HG03460 (cell line): ENCODE measurements at regions not wholly inside any gene's neighbourhood (a gene's known extent, or its start where the extent isn't known, plus 50 kb on each side); places are given as distances from the start of the nearest gene placed in this dataset.

Source experiments
- ATAC-seq: cut with Tn5 transposase; IDR thresholded peaks from one replicate; pipeline ENCODE4 v1.9.1; 2021; ENCODE audit not compliant: unreplicated experiment

GRCh38 chr3:35946121-35946853 lies 307.0 kb downstream of the ARPP21 start:
- no peak for ATAC-seq

- ATAC-seq = no peak
These were observed 307.7 kb downstream of the ARPP21 start for GRCh38 chr3:35946854-35947515.

DNA sequence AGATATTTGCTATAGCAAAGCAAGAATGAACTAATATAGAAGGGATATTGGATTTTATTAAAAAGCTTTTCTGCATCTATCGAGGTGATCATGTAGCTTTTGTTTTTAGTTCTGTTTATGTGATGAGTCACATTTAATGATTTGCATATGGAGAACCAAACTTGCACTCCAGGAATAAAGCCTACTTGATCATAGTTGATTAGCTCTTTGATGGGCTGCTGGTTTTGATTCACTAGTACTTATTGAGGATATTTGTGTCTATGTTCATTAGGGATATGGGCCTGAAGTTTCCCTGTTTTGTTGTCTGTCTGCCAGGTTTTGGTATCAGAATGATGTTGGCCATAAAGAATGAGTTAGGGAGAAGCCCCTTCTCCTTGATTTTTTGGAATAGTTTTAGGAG lies 310.7 kb downstream of the ARPP21 start:
- no peak for ATAC-seq

- no peak for ATAC-seq
These were observed 315.1 kb downstream of the ARPP21 start for GRCh38 chr3:35954413-35954812.

GRCh38 chr3:35965908-35966307 lies 326.6 kb downstream of the ARPP21 start:
- ATAC-seq = no peak

DNA sequence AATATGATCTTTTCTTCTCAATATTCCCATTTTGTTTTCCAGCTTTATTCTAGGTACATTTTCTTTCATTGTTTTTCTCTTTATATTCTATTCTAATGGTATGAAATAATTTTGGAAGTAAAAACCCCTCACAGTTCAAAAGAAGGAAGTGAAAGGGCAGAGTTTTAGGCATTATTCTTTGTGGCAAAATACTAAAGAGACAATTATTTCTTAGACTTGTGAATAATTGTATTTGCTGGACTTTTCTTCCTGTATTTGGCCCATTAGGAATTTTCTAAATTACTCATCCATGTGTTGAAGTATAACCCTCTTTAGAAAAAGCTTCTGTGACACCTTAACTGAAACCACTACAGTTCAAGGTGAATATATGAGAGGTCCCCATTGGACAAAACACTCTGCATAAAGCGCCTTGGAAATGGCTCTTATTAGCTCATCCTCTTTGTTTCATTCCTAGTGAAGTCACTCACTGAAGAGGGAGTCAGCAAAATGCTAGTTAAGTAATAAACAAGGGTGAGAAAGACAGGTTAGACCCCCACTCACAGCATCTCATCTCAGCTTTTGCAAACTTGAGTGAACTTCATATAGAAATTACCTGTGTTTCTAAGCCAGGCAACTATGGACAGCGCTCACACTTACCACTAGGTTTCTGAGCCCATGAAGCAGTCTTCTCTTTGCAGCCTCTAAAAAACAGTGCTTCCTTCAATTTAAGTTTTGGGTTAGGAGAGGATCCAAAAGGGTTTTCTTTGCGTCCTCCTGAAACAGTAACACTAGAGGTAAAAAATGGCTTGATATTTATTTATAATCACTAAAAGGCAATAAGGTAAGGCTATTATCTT lies 327.5 kb downstream of the ARPP21 start:
- no peak for ATAC-seq

DNA sequence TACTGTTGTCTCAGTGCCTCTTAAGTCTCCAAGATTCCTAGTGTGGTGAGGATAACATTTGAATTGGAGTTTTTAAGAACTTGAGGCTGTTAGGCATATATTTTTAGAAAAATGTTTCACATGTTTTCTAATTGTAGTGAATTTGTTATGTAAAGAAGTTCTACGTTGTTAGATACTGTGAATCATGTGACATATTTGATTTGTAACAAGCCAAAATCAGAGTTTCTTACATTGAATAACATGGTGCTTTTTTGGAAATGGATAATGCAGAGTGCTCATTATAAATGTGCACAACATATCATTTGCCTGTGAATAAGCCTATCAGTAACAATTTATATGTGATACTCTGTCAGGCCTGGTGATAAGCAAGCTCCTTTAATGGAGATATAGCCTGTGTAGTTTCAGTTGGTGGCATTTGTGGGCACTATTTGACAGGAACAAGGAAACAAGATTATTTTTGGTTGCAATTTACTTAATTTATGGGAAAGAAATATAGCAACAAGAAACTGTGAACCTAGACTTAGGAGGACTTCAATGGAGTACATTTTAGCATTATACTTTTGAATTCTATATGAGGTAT lies 328.8 kb downstream of the ARPP21 start:
- no peak for ATAC-seq

GRCh38 chr3:35969406-35969805 lies 330.1 kb downstream of the ARPP21 start:
- no peak for ATAC-seq

DNA sequence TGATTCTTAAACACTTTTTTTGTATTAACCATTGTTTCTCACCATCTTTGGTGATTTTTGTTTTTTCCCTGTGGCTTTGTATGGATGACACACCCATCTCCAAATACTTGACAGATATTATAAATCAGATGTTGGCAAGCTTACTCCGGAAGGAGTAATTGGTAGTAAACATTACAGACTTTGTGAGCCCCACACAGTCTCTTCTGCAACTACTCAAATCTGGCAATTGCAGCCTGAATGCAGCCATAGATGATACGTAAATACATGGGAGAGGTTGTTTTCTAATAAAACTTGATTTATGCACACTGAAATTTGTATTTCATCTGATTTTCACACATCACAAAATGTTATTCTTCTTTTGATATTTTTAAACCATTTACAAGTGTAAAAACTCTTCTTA lies 331.5 kb downstream of the ARPP21 start:
- no peak for ATAC-seq

- ATAC-seq = no peak
These were observed 332.4 kb downstream of the ARPP21 start for GRCh38 chr3:35971686-35972085.

DNA sequence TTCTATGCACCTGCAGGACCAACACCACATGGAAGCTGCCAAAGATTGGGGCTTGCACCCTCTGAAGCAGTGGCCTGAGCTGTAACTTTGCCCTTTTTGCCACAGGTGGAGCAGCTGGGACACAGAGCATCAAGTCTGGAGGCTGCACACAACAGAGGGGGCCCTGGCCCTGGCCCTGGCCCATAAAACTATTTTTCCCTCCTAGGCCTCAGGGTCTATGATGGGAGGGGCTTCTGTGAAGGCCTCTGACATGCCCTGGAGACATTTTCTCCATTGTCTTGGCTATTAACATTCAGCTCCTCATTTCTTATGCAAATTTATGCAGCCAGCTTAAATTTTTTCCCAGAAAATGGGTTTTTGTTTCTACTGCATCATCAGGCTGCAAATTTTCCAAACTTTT lies 335.5 kb downstream of the ARPP21 start:
- ATAC-seq = no peak

DNA sequence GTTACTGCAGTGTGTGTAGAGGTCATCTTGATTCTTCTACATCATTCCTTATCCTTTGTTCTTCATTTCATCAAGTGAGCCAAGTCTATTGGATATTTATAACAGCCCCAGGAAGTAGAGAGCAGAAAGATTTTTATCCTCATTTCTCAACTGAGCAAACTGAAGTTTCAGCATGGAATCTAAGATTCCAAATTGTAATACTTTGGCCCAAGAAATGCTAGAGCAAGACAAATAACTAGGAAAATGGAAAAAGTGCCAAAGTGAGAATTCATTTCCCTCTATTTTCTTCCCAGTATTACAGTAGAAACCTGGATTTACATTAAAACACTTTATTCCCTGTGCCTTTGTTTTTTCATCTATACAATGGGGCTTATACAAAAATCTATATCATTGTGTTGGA lies 346.8 kb downstream of the ARPP21 start:
- ATAC-seq = no peak

DNA sequence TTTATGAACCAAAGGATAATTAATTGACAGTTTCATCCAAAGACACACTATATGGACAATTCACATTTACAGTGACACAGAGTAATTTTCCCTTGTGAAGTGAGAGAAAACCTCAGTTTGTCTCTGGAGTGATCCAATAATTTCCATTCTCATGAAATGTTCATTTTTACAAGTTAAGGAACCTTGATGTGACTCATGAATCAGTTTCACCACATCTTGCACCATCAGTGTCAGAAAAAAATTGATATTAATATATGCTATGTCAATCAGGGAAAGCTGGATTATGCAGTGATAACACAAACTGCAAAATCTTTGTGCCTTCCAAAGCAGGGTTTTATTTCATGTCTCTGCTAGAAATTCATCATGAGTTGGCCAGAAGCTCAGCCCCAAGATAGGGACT lies 348.1 kb downstream of the ARPP21 start:
- no peak for ATAC-seq

DNA sequence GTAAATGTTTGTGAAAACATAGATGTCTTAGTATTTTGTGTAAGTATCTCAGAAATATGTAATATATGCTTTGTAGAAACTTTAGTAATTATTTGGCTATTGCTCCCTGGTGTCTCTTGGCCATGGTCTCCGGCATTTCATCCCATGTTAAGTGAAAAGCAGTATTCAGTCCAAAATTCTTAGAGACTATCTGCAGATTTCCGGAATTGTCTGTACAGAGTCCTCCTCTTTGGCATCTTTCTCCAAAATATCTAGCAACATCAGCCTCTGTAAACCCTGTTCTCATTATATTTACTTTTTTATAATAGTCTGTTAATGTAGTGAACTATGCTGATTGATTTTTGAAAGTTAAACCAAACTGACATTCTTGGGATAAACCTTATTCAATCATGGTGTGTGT lies 352.7 kb downstream of the ARPP21 start:
- ATAC-seq = no peak

GRCh38 chr3:36011791-36012190 lies 368.5 kb upstream of the STAC start:
- ATAC-seq = no peak

DNA sequence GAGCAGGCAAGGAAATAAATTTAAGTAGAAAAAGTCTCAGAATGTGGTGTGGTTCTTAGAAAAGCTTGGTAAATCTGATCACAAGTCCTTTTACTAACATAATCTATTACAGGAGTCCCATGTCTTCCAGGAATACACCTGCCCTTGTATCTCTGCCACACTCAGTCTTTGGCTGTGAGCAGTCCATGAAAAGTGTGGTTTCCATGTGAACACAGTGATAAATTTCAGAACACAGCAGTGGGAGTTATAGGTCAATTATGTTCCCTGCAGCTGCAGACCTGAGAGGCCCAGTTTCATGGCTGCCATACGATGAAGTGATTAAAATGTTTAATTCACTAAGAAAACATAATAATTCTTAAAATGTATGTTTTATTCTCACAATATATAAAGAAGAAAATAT lies 366.9 kb upstream of the STAC start:
- no peak for ATAC-seq

- no peak for ATAC-seq
These were observed 355.1 kb upstream of the STAC start for GRCh38 chr3:36025232-36025631.

GRCh38 chr3:36032180-36033047 lies 347.9 kb upstream of the STAC start:
- no peak for ATAC-seq

GRCh38 chr3:36058404-36059030 lies 321.8 kb upstream of the STAC start:
- no peak for ATAC-seq

- ATAC-seq = no peak
These were observed 319.4 kb upstream of the STAC start for GRCh38 chr3:36060950-36061349.
